GM10266 (cell line): ENCODE measurements at regions not wholly inside any gene's neighbourhood (a gene's known extent, or its start where the extent isn't known, plus 50 kb on each side); places are given as distances from the start of the nearest gene placed in this dataset.

ENCODE experiments used
- DNase-seq: peaks from one replicate; pipeline ENCODE4 v3.0.0; 2012; ENCODE audit errors: extremely low spot score
- CTCF ChIP-seq: IDR thresholded peaks from 2 replicates; pipeline ENCODE4 v1.5.1; 2012; ENCODE audit warnings: mild to moderate bottlenecking, low read depth; ENCODE audit not compliant: control insufficient read depth, insufficient read depth; ENCODE audit errors: missing control alignments

- no peak for DNase-seq
Observed at GRCh38 chr13:46489586-46490023, 63.4 kb upstream of the LRCH1 start.

GRCh38 chr13:46487748-46488147, 65.2 kb upstream of the LRCH1 start:
- TF ChIP-seq CTCF: no peak
- DNase-seq: no peak

More at GRCh38 chr13:46489586-46490023, 63.4 kb upstream of the LRCH1 start:
- no peak for TF ChIP-seq CTCF

GRCh38 chr13:46486270-46486669, 66.7 kb upstream of the LRCH1 start:
- no peak for DNase-seq
- TF ChIP-seq CTCF: no peak

GRCh38 chr13:46484561-46484960, 68.4 kb upstream of the LRCH1 start:
- no peak for TF ChIP-seq CTCF
- DNase-seq: no peak

- DNase-seq: no peak
Observed at GRCh38 chr13:46481166-46481565, 71.8 kb upstream of the LRCH1 start.

GRCh38 chr13:46480131-46480530, 72.8 kb upstream of the LRCH1 start:
- no peak for DNase-seq
- TF ChIP-seq CTCF: no peak

More at GRCh38 chr13:46481166-46481565, 71.8 kb upstream of the LRCH1 start:
- no peak for TF ChIP-seq CTCF

- no peak for DNase-seq
- no peak for TF ChIP-seq CTCF
Observed at GRCh38 chr13:46479691-46480090, 73.3 kb upstream of the LRCH1 start.
